ENCODE measurements at regions not wholly inside any gene's neighbourhood (a gene's known extent, or its start where the extent isn't known, plus 50 kb on each side); places are given as distances from the start of the nearest gene placed in this dataset.
"Not testable (repeated sequence)": the region's sequence is repeated elsewhere in the genome, so short reads cannot be mapped to it uniquely, and the experiment has no call there.

- DNase-seq (ENCODE audit: extremely low read depth in 1 of 11, low read depth in 9 of 11, low spot score in 4 of 11): peak in 5 of 11 donors; percentile 51 to 67 (median 59)
These were observed 111.0 kb upstream of the KLF13 start for GRCh38 chr15:31215490-31216214.

DNA sequence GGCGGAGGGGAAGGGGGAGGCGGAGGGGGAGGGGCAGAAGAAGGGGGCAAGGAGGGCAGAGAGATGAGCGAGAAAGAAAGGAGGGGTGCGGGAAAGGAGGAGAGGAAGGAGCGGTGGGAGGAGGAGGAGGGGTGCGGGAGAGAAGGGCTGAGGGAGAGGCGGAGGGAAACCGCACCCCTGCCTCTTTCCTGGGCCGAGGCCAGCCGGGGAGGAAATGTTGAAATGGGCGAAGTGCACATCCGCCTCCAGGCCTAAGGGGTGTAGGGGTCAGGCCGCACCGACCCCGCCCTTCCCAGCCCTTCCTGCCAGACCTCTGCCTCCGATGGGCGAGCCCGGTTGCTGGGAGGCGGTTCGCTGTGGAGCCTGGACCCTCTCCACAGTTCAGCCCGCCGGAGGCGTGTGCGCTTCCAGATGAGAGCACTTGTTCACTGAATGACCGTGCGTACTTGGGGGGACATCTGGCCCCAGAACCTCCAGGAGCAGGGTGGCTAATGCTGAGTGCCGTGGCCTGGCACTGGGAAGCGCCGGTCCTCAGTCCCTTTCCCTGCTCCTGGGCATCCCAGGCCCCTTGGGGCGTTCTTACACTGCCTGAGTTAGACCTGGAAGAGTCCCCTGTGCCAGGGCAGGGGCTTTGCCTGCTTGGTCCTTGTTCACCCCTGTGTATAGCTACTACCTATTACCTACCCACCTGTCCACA, 110.3 kb upstream of the KLF13 start:
- peak in 6 of 11 donors; percentile 33 to 62 (median 50) for DNase-seq (ENCODE audit: extremely low read depth in 1 of 11, low read depth in 9 of 11, low spot score in 4 of 11)

- no peak for DNase-seq (ENCODE audit: extremely low read depth in 1 of 11, low read depth in 9 of 11, low spot score in 4 of 11)
These were observed 109.6 kb upstream of the KLF13 start for GRCh38 chr15:31217067-31217466.

DNA sequence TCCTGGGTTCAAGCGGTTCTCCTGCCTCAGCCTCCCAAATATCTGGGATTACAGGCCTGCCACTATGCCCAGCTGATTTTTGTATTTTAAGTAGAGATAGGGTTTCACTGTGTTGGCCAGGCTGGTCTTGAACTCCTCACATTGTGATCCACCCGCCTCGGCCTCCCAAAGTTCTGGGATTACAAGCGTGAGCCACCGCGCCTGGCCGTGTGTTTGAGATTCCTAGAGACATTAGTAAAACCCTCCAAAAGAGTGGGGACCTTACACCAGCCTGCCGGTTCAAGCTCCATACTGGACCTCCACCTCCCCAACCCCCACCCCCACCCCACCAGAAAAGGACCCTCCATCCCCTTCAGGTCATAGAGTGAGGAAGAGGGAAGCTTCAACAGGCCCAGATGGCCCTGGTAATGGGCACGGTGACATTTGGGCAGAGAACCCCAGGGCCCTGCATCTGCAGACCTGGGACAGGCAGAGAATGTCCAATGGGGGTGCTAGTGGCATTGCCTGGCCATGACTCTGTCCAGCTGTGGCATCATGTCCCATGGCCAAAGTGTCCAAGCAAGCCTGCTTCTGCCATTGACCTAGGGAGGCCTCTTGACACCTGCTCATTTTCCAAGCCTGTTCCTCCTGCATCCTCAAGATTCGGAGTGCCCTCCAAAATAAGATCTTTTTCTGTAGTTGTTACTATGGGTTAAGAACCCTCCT, 108.9 kb upstream of the KLF13 start:
- no peak for DNase-seq (ENCODE audit: extremely low read depth in 1 of 11, low read depth in 9 of 11, low spot score in 4 of 11)

DNA sequence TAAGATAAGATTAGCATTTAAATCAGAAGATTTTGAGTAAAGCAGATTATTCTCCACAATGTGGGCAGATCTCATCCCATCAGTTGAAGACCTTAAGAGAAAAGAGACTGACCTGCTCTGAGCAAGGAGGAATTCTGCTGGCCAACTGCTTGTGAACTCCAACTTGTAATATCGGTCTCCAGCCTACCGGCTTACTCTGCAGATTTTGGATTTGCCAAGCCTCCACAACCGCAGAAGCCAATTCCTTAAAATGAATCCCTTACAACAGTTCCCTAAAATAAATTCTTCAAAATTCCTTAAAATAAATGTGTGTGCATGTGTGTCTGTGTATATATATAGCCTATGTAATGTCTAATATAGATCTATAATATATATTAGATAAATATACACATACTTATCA, 107.4 kb upstream of the KLF13 start:
- DNase-seq (ENCODE audit: extremely low read depth in 1 of 11, low read depth in 9 of 11, low spot score in 4 of 11): no peak

DNA sequence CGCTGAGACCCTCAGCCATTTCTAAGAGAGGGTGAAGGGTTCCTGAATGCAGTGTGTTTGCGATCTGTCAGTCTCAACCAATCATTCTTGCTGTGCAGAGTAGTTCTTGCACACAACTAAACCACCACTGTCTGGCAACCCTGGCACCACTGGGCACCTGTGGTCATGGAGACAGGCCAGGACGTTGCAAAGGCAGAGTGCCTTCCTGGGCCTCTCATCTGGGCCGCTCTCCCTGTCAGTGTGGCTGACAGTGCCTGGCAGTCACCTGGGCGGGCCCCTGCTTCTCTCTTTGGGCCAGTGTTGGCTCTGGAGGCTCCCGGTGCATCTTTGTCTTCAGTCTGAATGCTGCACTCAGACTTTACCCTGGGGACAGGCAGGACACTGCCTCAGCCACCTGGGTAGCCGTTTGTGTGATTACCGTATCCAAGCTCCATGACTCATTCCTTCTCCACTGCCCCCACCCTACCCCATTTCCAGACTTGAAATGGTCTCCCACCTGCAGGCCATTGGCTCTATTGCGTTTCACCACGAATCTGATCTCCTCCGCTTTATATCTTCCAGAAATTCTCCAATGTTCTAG, 104.6 kb upstream of the KLF13 start:
- DNase-seq (ENCODE audit: extremely low read depth in 1 of 11, low read depth in 9 of 11, low spot score in 4 of 11): no peak

DNA sequence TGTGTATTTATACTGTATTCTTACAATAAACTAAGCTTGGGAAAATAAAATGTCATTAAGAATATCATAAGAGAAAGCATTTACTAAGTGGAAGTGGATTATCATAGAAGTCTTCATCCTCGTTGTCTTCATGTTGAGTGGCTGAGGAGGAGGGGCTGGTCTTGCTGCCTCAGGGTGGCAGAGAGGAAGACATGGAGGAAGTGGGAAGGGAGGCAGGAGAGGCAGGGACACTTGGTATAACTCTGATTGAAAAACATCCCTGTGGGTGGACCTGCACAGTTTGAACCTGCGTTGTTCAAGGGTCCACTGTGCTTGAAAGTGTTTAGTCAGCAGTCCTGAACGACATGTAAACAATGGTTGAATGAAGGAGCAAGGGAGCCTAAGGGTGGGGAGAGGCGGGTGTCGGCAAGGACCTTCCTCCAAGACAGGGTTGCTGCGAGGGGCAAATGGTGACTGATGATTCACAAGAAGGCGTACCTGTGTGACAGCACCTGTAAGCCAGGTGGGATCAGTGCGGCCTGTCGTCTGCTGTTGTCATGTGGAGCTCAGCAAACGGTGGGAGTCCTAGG, 103.8 kb upstream of the KLF13 start:
- DNase-seq (ENCODE audit: extremely low read depth in 1 of 11, low read depth in 9 of 11, low spot score in 4 of 11): no peak

GRCh38 chr15:31223478-31224350, 102.9 kb upstream of the KLF13 start:
- DNase-seq (ENCODE audit: extremely low read depth in 1 of 11, low read depth in 9 of 11, low spot score in 4 of 11): no peak

- DNase-seq (ENCODE audit: extremely low read depth in 1 of 11, low read depth in 9 of 11, low spot score in 4 of 11): not testable (repeated sequence)
These were observed 102.0 kb upstream of the KLF13 start for GRCh38 chr15:31224661-31225060.

DNA sequence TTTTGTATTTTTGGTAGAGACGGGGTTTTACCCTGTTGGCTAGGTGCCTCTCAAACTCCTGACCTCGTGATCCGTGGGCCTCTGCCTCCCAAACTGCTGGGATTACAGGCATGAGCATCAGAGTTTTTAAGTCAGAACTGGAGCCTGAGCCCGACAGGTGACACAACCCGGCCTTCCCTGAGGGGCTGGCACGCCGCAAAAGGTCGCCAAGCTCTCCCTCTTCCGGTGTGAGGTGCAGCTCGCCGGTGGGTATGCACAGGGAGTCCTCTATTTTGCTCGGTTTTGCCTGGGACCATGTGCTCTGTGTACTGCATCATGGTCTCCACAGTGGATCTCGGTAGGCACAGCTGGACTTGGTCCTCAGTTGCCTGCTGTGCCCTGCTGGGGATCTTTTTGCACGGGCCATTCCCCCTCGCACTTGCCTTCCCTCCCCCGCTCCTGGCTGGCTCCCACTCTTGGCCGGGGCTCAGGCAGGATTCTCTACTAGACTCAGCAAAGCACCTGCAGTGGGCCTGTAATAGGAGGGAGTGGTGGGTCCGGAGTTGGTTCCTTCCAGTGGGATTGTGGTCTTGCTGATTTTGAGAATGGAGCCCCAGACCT, 101.2 kb upstream of the KLF13 start:
- no peak for DNase-seq (ENCODE audit: extremely low read depth in 1 of 11, low read depth in 9 of 11, low spot score in 4 of 11)

- no peak for DNase-seq (ENCODE audit: extremely low read depth in 1 of 11, low read depth in 9 of 11, low spot score in 4 of 11)
These were observed 100.6 kb upstream of the KLF13 start for GRCh38 chr15:31226021-31226420.

- no peak for DNase-seq (ENCODE audit: extremely low read depth in 1 of 11, low read depth in 9 of 11, low spot score in 4 of 11)
These were observed 99.4 kb upstream of the KLF13 start for GRCh38 chr15:31227235-31227634.

DNA sequence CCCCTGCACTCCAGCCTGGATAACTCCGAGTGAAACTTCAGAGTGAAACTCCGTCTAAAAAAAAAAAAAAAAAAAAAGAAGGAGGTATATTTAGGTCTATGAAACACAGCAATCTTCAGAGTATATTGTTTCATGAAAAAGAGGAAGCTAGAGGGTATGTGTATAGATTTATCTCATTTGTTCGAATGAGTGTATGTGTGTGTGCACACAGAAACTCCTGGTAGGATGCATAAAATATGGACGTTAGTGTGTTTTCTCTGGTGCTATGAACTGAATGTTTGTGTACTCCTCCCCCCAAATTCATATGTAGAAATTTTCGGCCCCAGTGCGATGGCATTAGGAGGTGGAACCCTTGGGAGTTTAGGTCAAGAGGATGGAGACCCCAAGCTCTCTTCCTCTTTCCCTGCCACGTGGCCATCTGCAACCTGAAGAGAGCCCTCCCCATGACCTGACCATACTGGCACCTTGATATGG, 98.6 kb upstream of the KLF13 start:
- DNase-seq (ENCODE audit: extremely low read depth in 1 of 11, low read depth in 9 of 11, low spot score in 4 of 11): no peak

- no peak for DNase-seq (ENCODE audit: extremely low read depth in 1 of 11, low read depth in 9 of 11, low spot score in 4 of 11)
These were observed 97.4 kb upstream of the KLF13 start for GRCh38 chr15:31228980-31229826.

DNA sequence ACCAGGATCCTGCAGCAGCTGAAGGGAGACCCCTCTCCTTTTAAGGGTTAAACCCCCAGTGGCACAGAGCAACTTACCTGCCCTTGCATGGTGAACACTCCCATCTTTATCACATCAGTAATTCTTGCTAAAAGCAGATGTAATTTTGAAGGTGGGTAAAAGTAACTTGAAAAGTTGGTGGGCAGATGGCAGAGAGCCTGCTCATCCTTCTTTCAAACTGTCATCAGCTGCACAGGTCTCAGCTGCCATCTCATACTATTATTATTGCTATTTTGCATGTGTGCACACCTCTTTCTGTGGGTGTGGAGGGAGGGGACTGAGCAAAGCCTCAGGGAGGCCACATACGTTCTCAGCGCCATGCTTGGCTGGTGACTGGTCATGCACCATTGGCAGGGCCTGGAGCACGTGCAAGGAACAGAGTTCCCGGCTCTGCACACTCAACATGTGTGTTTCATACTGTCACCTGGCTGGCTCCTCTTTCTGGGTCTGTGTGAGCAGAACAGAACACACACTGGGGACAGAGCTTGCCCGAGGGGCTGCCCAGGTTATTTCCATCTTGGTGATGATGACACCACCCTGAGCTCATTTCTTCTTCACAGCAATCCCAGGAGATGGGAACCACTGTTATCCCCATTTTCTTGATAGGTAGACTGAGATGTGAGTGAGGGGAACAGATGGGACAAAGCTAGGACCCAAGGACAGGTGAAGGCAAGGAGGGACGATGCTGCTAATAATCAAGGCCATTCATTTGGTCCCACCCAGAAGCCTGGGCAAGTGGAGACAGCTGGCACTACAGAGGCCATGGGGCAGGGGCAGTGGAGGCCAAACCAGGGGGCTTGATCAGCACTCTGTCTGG, 95.8 kb upstream of the KLF13 start:
- peak in 1 of 11 donors; percentile 46 for DNase-seq (ENCODE audit: extremely low read depth in 1 of 11, low read depth in 9 of 11, low spot score in 4 of 11)

DNA sequence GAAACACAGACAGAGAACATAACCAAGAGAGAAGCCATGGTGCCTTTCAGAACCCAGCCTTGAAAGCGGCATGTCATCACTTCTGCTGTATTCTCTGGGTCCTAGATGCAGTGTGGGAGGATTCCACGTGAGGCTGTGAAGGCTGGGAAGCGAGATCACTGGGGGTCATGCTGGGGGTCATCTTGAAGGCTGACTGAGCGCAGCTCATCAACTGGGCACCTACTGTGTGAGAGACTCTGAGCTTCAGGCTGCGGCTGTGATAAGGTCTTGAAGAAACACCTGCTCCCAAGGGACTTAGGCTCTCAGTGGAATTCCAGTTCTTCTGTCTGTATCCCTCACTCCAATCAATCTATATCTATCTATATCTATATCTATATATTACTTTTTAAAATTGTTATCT, 91.8 kb upstream of the KLF13 start:
- DNase-seq (ENCODE audit: extremely low read depth in 1 of 11, low read depth in 9 of 11, low spot score in 4 of 11): no peak

All from renal cortex interstitium (tissue), 11 donors.